Body of pancreas (tissue), 4 donors: ENCODE measurements at regions not wholly inside any gene's neighbourhood (a gene's known extent, or its start where the extent isn't known, plus 50 kb on each side); places are given as distances from the start of the nearest gene placed in this dataset.

Experiments
- ATAC-seq: fragments of 150-250 bp; one replicate; pipeline ENCODE4 v1.9.1; 2016
- DNase-seq, 4 donors: peaks; one replicate each; pipeline ENCODE4 v3.0.0-alpha.2; 2019
- H3K27ac ChIP-seq, 4 donors: fragments of 200-600 bp; sonication (generic); 1 replicate in 3 of 4; 2 replicates in 1 of 4; pipeline versions ENCODE4 v1.5.1 to v1.6.1; 2016 to 2019; ENCODE audit warnings: mild to moderate bottlenecking in 1 of 4, mixed read lengths in 1 of 4, moderate library complexity in 1 of 4
- H3K27me3 ChIP-seq, 2 donors: fragments of 200-600 bp; sonication (generic); one replicate each; pipeline ENCODE4 v1.6.0; 2016; ENCODE audit warnings: mild to moderate bottlenecking in 1 of 2
- H3K36me3 ChIP-seq, 2 donors: fragments of 200-600 bp; sonication (generic); replicated peaks in 1 of 2; 2 replicates each; pipeline ENCODE4 v1.5.1; 2016; ENCODE audit warnings: low read depth in 2 of 2; ENCODE audit not compliant: insufficient read depth in 1 of 2
- H3K4me1 ChIP-seq: fragments of 200-600 bp; sonication (generic); one replicate; pipeline ENCODE4 v1.6.0; 2016
- H3K4me3 ChIP-seq, 2 donors: fragments of 200-600 bp; sonication (generic); 1 replicate in 1 of 2; 2 replicates in 1 of 2; pipeline ENCODE4 v1.5.1; 2016 to 2019
- H3K9me3 ChIP-seq, 3 donors: fragments of 200-600 bp; sonication (generic); 1 replicate in 2 of 3; 2 replicates in 1 of 3; pipeline ENCODE4 v1.5.1; 2016
- CTCF ChIP-seq, 7 experiments: fragments of 450-650 bp in 4 of 7; fragments of 200-600 bp in 3 of 7; sonication (generic) in 3 of 7; IDR thresholded peaks; one replicate each; pipeline ENCODE4 v1.5.1; 2016 to 2019; ENCODE audit warnings: antibody characterized with exemption in 7 of 7
- POLR2A ChIP-seq, 3 donors: fragments of 450-650 bp; IDR thresholded peaks; one replicate each; pipeline ENCODE4 v1.6.1; 2016; ENCODE audit warnings: antibody characterized with exemption in 3 of 3, mild to moderate bottlenecking in 2 of 3
- WGBS, 2 donors: methylation state at CpG; one replicate each; pipeline ENCODE4 v1.1.5; 2017; 5-methylcytosine and 5-hydroxymethylcytosine counted together
- intact Hi-C: fragments of 100-400 bp; cut with DNase I; formaldehyde crosslinking; loops from one replicate; pipeline ENCODE4 v1.15.1; 2023

- intact Hi-C loops: no loop called here
- H3K4me1 ChIP-seq: no peaks in the 10 kb centered on the region
- H3K27ac ChIP-seq: no peak overlapping the region
- H3K36me3 ChIP-seq: no peaks in the 10 kb centered on the region
- no peaks in the 10 kb centered on the region for H3K27me3 ChIP-seq
- ATAC-seq (no peak), DNase-seq (no peak)
- TF ChIP-seq CTCF (IDR thresholded peaks at IDR 0.05) (no peak), POLR2A (IDR thresholded peaks at IDR 0.05) (no peak)
- WGBS, 2 donors: 68 to 71% methylated on average over 3 of the region's 3 CpGs
- H3K9me3 ChIP-seq: no peaks in the 10 kb centered on the region
- H3K4me3 ChIP-seq: no peak overlapping the region
Measured at GRCh38 chr18:55738483-55739114, 150.6 kb upstream of the TCF4 start.

- no peak for ATAC-seq
- intact Hi-C loops: no loop called here
- TF ChIP-seq POLR2A (IDR thresholded peaks at IDR 0.05) (no peak), CTCF (IDR thresholded peaks at IDR 0.05) (no peak)
- H3K4me1 ChIP-seq: no peaks in the 10 kb centered on the region
- H3K4me3 ChIP-seq: no peak overlapping the region
- H3K27me3 ChIP-seq: no peaks in the 10 kb centered on the region
- no peaks in the 10 kb centered on the region for H3K36me3 ChIP-seq
- no peak overlapping the region for H3K27ac ChIP-seq
- H3K9me3 ChIP-seq: no peaks in the 10 kb centered on the region
- DNase-seq: no peak
- 71 to 78% methylated on average over 1 of the region's 1 CpG for WGBS, 2 donors
Measured at GRCh38 chr18:55737781-55738468, 149.9 kb upstream of the TCF4 start.

GRCh38 chr18:55737266-55737665 is 149.3 kb upstream of the TCF4 start:
- WGBS, 2 donors: 87 to 88% methylated on average over 4 of the region's 4 CpGs
- H3K4me1 ChIP-seq: no peaks in the 10 kb centered on the region
- H3K9me3 ChIP-seq: no peaks in the 10 kb centered on the region
- H3K27me3 ChIP-seq: no peaks in the 10 kb centered on the region
- H3K4me3 ChIP-seq: no peak overlapping the region
- no peak overlapping the region for H3K27ac ChIP-seq
- DNase-seq: no peak
- no peak for ATAC-seq
- TF ChIP-seq CTCF (IDR thresholded peaks at IDR 0.05): no peak
- no peak for TF ChIP-seq POLR2A (IDR thresholded peaks at IDR 0.05)
- no peaks in the 10 kb centered on the region for H3K36me3 ChIP-seq
- intact Hi-C loops: no loop called here

GRCh38 chr18:55735969-55736368 is 148.0 kb upstream of the TCF4 start:
- no peak for ATAC-seq
- no peaks in the 10 kb centered on the region for H3K27me3 ChIP-seq
- H3K27ac ChIP-seq: no peak overlapping the region
- H3K4me3 ChIP-seq: no peak overlapping the region
- intact Hi-C loops: no loop called here
- no peaks in the 10 kb centered on the region for H3K9me3 ChIP-seq
- H3K36me3 ChIP-seq: no peaks in the 10 kb centered on the region
- no peak for DNase-seq
- no peaks in the 10 kb centered on the region for H3K4me1 ChIP-seq
- TF ChIP-seq POLR2A (IDR thresholded peaks at IDR 0.05) (no peak), CTCF (IDR thresholded peaks at IDR 0.05) (no peak)
- 74 to 87% methylated on average over 3 of the region's 3 CpGs for WGBS, 2 donors
